Stomach (tissue), 8 donors: ENCODE measurements at regions not wholly inside any gene's neighbourhood (a gene's known extent, or its start where the extent isn't known, plus 50 kb on each side); places are given as distances from the start of the nearest gene placed in this dataset.

Experiments used
- DNase-seq, 2 donors: peaks; one replicate each; pipeline versions ENCODE4 v3.0.0 to v3.0.0-alpha.2; 2013 to 2019
- H3K27ac ChIP-seq, 5 donors: fragments of 200-600 bp in 4 of 5; sonication (generic) in 4 of 5; one replicate each; pipeline ENCODE4 v1.5.1; 2013 to 2019; ENCODE audit warnings: mild to moderate bottlenecking in 1 of 5, moderate library complexity in 1 of 5
- H3K27me3 ChIP-seq, 3 donors: fragments of 200-600 bp; sonication (generic); one replicate each; pipeline ENCODE4 v1.5.1; 2017 to 2019; ENCODE audit warnings: mixed run types in 1 of 3
- H3K36me3 ChIP-seq, 4 donors: fragments of 200-600 bp; sonication (generic); 1 replicate in 3 of 4; 2 replicates in 1 of 4; pipeline ENCODE4 v1.5.1; 2016 to 2019
- H3K4me1 ChIP-seq, 4 donors: fragments of 200-600 bp; sonication (generic); one replicate each; pipeline ENCODE4 v1.5.1; 2016 to 2019
- H3K4me3 ChIP-seq, 4 donors: fragments of 200-600 bp; sonication (generic) in 3 of 4; one replicate each; pipeline ENCODE4 v1.5.1; 2016 to 2019; ENCODE audit warnings: mild to moderate bottlenecking in 1 of 4
- H3K9me3 ChIP-seq, 4 donors: fragments of 200-600 bp; sonication (generic); one replicate each; pipeline ENCODE4 v1.5.1; 2016 to 2019
- EP300 ChIP-seq: sonication (generic); formaldehyde crosslinking; IDR thresholded peaks from one replicate; pipeline ENCODE4 v1.6.1; 2017; ENCODE audit warnings: antibody characterized with exemption
- POLR2A ChIP-seq, 4 donors: fragments of 450-650 bp; IDR thresholded peaks; one replicate each; pipeline ENCODE4 v1.6.1; 2016; ENCODE audit warnings: antibody characterized with exemption in 4 of 4, control low read depth in 2 of 4, mild to moderate bottlenecking in 1 of 4, moderate library complexity in 1 of 4
- POLR2AphosphoS5 ChIP-seq, 3 donors: sonication (generic); formaldehyde crosslinking; IDR thresholded peaks; one replicate each; pipeline ENCODE4 v1.6.1; 2016; ENCODE audit warnings: antibody characterized with exemption in 3 of 3
- WGBS, 5 donors: extraction: QIAGEN DNeasy Blood & Tissue Kit in 3 of 5; methylation state at CpG; one replicate each; pipeline versions ENCODE4 v1.1.5 to v1.1.7; 2013 to 2018; 5-methylcytosine and 5-hydroxymethylcytosine counted together
- intact Hi-C: fragments of 100-400 bp; cut with DNase I; formaldehyde crosslinking; loops from one replicate; pipeline ENCODE4 v1.15.1; 2023; ENCODE audit warnings: low total_unique reads
- TF ChIP-seq, protein P1 (sequence below), 7 experiments: fragments of 450-650 bp in 4 of 7; fragments of 200-600 bp in 3 of 7; sonication (generic) in 3 of 7; IDR thresholded peaks; one replicate each; pipeline ENCODE4 v1.5.1; 2016 to 2019; ENCODE audit warnings: antibody characterized with exemption in 7 of 7, control low read depth in 2 of 7, mild to moderate bottlenecking in 1 of 7
- donor health status: healthy with polysubstance abuse.
- donor health status: Bipolar disorder and iron deficiency.
- donor health status: healthy.

DNA sequence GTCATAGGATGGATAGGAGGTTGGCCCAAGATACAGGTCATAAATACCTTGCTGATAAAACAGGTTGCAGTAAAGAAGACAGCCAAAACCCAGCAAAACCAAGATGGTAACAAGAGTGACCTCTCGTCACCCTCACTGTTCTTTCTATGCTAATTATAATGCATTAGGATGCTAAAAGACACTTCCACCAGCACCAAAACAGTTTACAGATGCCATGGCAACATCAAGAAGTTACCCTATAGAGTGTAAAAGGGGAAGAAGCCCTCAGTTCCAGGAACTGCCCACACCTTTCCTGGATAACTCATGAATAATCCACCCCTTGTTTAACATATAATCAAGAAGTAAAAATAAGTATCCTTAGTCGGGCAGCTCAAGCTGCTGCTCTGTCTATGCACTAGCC, 671.9 kb downstream of the PTPRC start:
- TF ChIP-seq EP300 (no peak), POLR2A (IDR thresholded peaks at IDR 0.05) (no peak), POLR2AphosphoS5 (IDR thresholded peaks at IDR 0.05) (no peak)
- TF ChIP-seq, protein P1, sequence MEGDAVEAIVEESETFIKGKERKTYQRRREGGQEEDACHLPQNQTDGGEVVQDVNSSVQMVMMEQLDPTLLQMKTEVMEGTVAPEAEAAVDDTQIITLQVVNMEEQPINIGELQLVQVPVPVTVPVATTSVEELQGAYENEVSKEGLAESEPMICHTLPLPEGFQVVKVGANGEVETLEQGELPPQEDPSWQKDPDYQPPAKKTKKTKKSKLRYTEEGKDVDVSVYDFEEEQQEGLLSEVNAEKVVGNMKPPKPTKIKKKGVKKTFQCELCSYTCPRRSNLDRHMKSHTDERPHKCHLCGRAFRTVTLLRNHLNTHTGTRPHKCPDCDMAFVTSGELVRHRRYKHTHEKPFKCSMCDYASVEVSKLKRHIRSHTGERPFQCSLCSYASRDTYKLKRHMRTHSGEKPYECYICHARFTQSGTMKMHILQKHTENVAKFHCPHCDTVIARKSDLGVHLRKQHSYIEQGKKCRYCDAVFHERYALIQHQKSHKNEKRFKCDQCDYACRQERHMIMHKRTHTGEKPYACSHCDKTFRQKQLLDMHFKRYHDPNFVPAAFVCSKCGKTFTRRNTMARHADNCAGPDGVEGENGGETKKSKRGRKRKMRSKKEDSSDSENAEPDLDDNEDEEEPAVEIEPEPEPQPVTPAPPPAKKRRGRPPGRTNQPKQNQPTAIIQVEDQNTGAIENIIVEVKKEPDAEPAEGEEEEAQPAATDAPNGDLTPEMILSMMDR (IDR thresholded peaks at IDR 0.05): no peak
- no peak overlapping the region for H3K4me3 ChIP-seq
- 84 to 93% (median 91%) methylated on average over 2 of the region's 2 CpGs for WGBS, 5 donors
- intact Hi-C loops: no loop called here
- H3K27me3 ChIP-seq: no peaks in the 10 kb centered on the region
- no peaks in the 10 kb centered on the region for H3K9me3 ChIP-seq
- H3K36me3 ChIP-seq: no peaks in the 10 kb centered on the region
- no peak for DNase-seq
- no peak overlapping the region for H3K27ac ChIP-seq
- no peaks in the 10 kb centered on the region for H3K4me1 ChIP-seq

DNA sequence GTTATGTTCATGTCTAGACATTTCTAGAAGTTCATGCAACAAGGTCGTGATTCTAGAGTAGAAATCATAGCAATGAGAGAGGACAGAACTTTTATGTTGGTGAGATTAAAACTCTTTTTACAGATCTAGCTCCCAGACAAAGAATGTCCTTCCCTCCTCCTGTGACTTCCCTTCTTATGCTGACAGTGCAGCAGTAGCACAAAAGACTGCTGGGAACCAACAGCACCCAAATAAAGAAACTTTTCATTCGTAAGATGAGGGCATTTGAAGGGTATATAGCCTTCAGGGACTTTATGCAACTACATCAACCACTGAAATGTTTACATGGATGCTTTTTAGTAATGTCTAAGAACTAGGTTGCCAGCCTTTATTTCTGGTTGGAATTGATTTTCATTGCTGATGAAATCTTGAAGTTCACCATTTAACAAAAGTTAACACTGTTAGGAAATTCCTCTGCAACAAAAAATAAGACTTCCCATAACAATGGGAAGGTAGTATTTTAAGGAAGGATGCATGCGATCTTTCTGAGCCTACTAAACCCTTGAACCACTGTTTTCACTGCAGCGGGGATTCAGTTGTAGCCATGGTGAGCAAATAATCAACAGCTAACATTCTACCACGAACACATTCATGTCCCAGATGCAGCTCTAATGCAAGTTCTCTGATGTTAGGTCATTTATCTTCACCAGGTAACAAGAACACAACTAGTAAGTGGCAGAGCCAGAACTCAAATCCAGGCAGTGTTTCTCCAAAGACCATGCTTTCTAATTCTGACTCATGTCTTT, 672.8 kb downstream of the PTPRC start:
- intact Hi-C loops: no loop called here
- 69 to 81% (median 75%) methylated on average over 5 of the region's 5 CpGs for WGBS, 5 donors
- no peak overlapping the region for H3K4me3 ChIP-seq

DNA sequence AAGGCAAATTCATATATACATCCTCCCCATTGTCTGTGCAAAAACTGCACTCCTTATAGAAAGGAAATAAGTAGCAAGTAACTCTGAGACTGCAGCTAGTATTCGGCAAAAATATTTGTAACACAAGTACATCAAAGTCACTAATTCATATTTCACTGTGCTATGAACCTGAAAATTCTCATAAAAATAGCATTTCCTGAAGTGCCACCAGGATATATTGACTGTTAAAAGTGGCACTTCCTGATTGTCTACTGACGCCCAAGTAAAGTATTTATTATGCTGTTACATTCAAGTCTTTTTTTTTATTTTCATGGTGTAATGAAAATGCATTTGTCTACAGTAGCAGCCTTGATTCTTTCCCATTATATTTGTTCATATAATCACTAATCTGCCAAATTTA, 673.8 kb downstream of the PTPRC start:
- TF ChIP-seq EP300 (no peak), POLR2A (IDR thresholded peaks at IDR 0.05) (no peak), POLR2AphosphoS5 (IDR thresholded peaks at IDR 0.05) (no peak)
- TF ChIP-seq, protein P1 (IDR thresholded peaks at IDR 0.05): no peak
- intact Hi-C loops: no loop called here
- Histone ChIP-seq H3K36me3 (no peaks in the 10 kb centered on the region), H3K27ac (no peak overlapping the region), H3K9me3 (no peaks in the 10 kb centered on the region), H3K4me1 (no peaks in the 10 kb centered on the region), H3K4me3 (no peak overlapping the region), H3K27me3 (no peaks in the 10 kb centered on the region)
- 46 to 63% (median 54%) methylated on average over 2 of the region's 2 CpGs for WGBS, 5 donors
- DNase-seq: no peak

More for the DNA sequence above, 672.8 kb downstream of the PTPRC start:
- no peak for DNase-seq
- H3K4me1 ChIP-seq: no peaks in the 10 kb centered on the region
- no peaks in the 10 kb centered on the region for H3K27me3 ChIP-seq
- no peak overlapping the region for H3K27ac ChIP-seq
- no peaks in the 10 kb centered on the region for H3K9me3 ChIP-seq
- no peaks in the 10 kb centered on the region for H3K36me3 ChIP-seq
- TF ChIP-seq, protein P1 (IDR thresholded peaks at IDR 0.05): no peak
- TF ChIP-seq POLR2AphosphoS5 (IDR thresholded peaks at IDR 0.05) (no peak), EP300 (no peak)

DNA sequence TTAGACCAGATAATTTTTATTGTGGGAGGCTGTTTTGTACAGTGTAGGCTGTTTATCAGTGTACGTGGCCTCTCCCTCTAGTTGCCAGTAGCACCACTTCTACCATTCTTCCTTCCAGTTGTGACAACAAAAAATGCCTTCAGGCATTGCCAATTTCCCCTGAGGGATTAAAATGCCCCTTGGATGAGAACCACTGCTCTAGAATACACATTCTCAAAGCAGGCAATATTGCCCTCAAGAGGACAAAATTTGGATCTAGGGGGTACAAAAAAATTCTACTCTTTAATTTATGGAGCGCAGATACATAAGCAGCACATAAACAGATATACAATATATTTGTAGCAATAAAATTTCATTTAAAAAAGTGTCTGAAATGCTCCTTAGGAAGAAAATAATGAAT, 674.6 kb downstream of the PTPRC start:
- WGBS, 5 donors: 68 to 82% (median 75%) methylated on average over 2 of the region's 2 CpGs
- TF ChIP-seq, protein P1 (IDR thresholded peaks at IDR 0.05): no peak
- TF ChIP-seq POLR2A (IDR thresholded peaks at IDR 0.05) (no peak), EP300 (no peak), POLR2AphosphoS5 (IDR thresholded peaks at IDR 0.05) (no peak)

More for the DNA sequence above, 674.6 kb downstream of the PTPRC start:
- H3K27me3 ChIP-seq: no peaks in the 10 kb centered on the region
- H3K36me3 ChIP-seq: no peaks in the 10 kb centered on the region
- H3K4me1 ChIP-seq: no peaks in the 10 kb centered on the region
- DNase-seq: no peak
- no peaks in the 10 kb centered on the region for H3K9me3 ChIP-seq
- H3K27ac ChIP-seq: no peak overlapping the region
- H3K4me3 ChIP-seq: no peak overlapping the region
- intact Hi-C loops: no loop called here
